ENCODE measurements at regions not wholly inside any gene's neighbourhood (a gene's known extent, or its start where the extent isn't known, plus 50 kb on each side); places are given as distances from the start of the nearest gene placed in this dataset.

DNA sequence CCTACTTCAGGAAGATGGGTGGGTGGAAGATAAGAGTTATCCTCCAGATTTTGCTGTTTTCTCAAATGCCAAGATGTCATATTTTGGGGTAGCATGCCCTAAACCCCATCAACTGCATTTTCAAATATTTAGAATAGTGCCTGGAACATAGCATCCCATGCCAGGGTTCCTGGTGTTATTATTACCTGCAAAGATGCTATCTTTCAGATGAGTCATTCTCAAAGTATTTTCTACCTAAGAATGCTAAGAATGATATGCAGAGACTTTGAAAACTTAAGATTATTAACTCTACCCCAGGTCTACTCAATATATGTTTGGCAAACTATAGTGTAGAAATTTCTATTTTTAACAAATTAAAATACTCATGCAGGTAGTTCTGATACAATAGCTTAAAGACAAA lies 934.3 kb upstream of the SLIT2 start:
- TF ChIP-seq ZFP30 (CRISPR knock-in tag; IDR thresholded peaks at IDR 0.05), result no peak
- TF ChIP-seq GLIS3 (CRISPR knock-in tag; IDR thresholded peaks at IDR 0.05), result no peak
- TF ChIP-seq SNAI2 (CRISPR knock-in tag; IDR thresholded peaks at IDR 0.05), result no peak

Measured in SK-N-SH treated with all-trans-retinoic acid at 6 μM for 48 hours (cell line).